Calu3 (cell line): ENCODE measurements at regions not wholly inside any gene's neighbourhood (a gene's known extent, or its start where the extent isn't known, plus 50 kb on each side); places are given as distances from the start of the nearest gene placed in this dataset.

Experiments
- BruUV-seq: library from RNA; stranded (reverse); fragments of 400-500 nt; replicated peaks from 2 replicates; lab custom pipeline; 2021; lab: Mats Ljungman, UMichigan
- CTCF ChIA-PET: fragments of 300-600 bp; sonication (Branson Sonifier 250); formaldehyde crosslinking; loops from one replicate; lab custom pipeline; 2022; ENCODE audit warnings: antibody characterized with exemption; lab: Charles Lee
- DNase-seq: peaks from one replicate; pipeline ENCODE4 v3.0.0; 2022
- H3K27ac Mint-ChIP-seq: one replicate; pipeline ENCODE4 v1.8.0; 2022; ENCODE audit warnings: mixed read lengths; ENCODE audit not compliant: unreplicated experiment
- H3K27me3 Mint-ChIP-seq: one replicate; pipeline ENCODE4 v1.8.0; 2022; ENCODE audit warnings: mixed read lengths; ENCODE audit not compliant: unreplicated experiment
- H3K36me3 Mint-ChIP-seq: one replicate; pipeline ENCODE4 v1.8.0; 2022; ENCODE audit warnings: mild to moderate bottlenecking, moderate library complexity, mixed read lengths; ENCODE audit not compliant: insufficient read depth, unreplicated experiment
- H3K4me1 Mint-ChIP-seq: one replicate; pipeline ENCODE4 v1.8.0; 2022; ENCODE audit warnings: mild to moderate bottlenecking, low read depth, mixed read lengths; ENCODE audit not compliant: unreplicated experiment
- H3K4me3 Mint-ChIP-seq: one replicate; pipeline ENCODE4 v1.8.0; 2022; ENCODE audit warnings: mild to moderate bottlenecking, low read depth, moderate library complexity, mixed read lengths; ENCODE audit not compliant: unreplicated experiment
- H3K9me3 Mint-ChIP-seq: one replicate; pipeline ENCODE4 v1.8.0; 2022; ENCODE audit warnings: low read depth, mixed read lengths; ENCODE audit not compliant: unreplicated experiment
- intact Hi-C: fragments of 100-400 bp; cut with micrococcal nuclease; formaldehyde crosslinking; loops from one replicate; pipeline ENCODE4 v1.10.0; 2022; ENCODE audit not compliant: unreplicated experiment
- TF ChIP-seq, protein P1 (sequence below): fragments of 200-600 bp; IDR thresholded peaks from one replicate; pipeline ENCODE4 v1.8.0; 2022; ENCODE audit warnings: antibody characterized with exemption; ENCODE audit not compliant: unreplicated experiment

DNA sequence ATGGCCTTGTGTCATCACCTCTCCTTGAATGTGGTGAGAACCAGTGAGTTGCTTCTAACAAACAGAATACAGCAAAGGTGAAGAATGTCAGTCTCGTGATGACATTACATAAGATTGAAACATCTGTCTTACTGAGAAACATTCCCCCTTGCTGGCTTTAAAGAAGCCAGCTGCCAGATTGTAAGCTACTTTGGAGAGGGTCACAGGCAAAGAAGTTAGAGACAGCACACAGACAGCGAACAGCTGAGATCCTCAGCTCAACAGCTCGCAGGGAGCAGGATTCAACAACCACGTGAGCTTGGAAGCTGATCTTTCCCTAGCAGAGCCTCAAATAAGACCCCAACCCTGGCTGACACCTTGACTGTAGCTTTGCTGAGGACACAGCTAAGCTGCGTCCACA lies 367.9 kb downstream of the LIG4 start:
- no peak overlapping the region for H3K27ac Mint-ChIP-seq

DNA sequence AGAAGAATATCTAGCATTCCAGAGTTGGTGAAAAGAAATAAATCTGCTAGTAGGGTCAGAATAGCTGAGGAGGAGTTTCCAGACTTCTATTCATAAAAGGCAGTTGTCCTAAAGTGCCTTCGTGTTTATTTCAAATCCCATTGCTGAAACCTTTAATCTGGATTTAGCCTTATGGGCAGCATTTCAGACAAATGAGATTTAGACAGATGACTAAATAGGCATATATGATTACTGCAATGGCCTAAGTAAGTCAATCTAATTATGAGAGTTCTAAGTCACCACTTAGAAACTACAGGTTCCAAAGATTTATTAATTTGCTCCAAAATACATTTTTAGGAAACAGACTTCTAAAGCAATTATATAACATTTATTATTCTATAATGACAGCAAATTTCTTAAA lies 368.7 kb downstream of the LIG4 start:
- Mint-ChIP-seq H3K27ac (no peak overlapping the region), H3K4me1 (no peaks in the 10 kb centered on the region), H3K9me3 (no peaks in the 10 kb centered on the region), H3K27me3 (no peaks in the 10 kb centered on the region), H3K36me3 (no peaks in the 10 kb centered on the region), H3K4me3 (no peak overlapping the region)
- CTCF ChIA-PET, result no interaction called here
- intact Hi-C loops, result no loop called here
- TF ChIP-seq, protein P1, sequence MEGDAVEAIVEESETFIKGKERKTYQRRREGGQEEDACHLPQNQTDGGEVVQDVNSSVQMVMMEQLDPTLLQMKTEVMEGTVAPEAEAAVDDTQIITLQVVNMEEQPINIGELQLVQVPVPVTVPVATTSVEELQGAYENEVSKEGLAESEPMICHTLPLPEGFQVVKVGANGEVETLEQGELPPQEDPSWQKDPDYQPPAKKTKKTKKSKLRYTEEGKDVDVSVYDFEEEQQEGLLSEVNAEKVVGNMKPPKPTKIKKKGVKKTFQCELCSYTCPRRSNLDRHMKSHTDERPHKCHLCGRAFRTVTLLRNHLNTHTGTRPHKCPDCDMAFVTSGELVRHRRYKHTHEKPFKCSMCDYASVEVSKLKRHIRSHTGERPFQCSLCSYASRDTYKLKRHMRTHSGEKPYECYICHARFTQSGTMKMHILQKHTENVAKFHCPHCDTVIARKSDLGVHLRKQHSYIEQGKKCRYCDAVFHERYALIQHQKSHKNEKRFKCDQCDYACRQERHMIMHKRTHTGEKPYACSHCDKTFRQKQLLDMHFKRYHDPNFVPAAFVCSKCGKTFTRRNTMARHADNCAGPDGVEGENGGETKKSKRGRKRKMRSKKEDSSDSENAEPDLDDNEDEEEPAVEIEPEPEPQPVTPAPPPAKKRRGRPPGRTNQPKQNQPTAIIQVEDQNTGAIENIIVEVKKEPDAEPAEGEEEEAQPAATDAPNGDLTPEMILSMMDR, result no peak
- no peak for DNase-seq
- BruUV-seq, result no TSS peak

More for the DNA sequence above, 367.9 kb downstream of the LIG4 start:
- H3K27me3 Mint-ChIP-seq, result no peaks in the 10 kb centered on the region
- no TSS peak for BruUV-seq
- TF ChIP-seq, protein P1, result no peak
- H3K4me1 Mint-ChIP-seq, result no peaks in the 10 kb centered on the region
- intact Hi-C loops, result no loop called here
- DNase-seq, result no peak
- H3K36me3 Mint-ChIP-seq, result no peaks in the 10 kb centered on the region
- no peak overlapping the region for H3K4me3 Mint-ChIP-seq
- CTCF ChIA-PET, result no interaction called here
- no peaks in the 10 kb centered on the region for H3K9me3 Mint-ChIP-seq

DNA sequence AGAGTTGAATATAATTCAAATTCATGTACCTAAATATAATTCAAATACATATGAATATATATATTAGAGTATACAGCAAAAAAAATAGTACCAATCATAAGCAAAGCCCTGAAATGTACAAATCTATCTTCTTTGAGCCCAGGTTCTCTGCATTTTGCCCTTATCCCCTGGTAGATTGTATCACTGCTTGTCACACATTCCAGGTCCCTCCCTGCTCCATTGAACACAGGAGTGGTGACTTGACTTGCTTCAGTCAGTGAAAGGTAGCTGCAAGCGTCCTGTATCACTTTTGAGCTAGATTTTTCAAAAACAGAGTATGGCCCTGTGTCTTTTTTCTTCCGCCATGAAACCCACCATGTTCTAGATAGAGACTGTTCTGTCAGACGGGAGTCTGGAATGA lies 369.4 kb downstream of the LIG4 start:
- CTCF ChIA-PET, result no interaction called here
- H3K27ac Mint-ChIP-seq, result no peak overlapping the region
- DNase-seq, result no peak
- no peaks in the 10 kb centered on the region for H3K9me3 Mint-ChIP-seq
- no peaks in the 10 kb centered on the region for H3K4me1 Mint-ChIP-seq
- TF ChIP-seq, protein P1, result no peak
- BruUV-seq, result no TSS peak
- intact Hi-C loops, result no loop called here
- no peak overlapping the region for H3K4me3 Mint-ChIP-seq
- no peaks in the 10 kb centered on the region for H3K27me3 Mint-ChIP-seq
- H3K36me3 Mint-ChIP-seq, result no peaks in the 10 kb centered on the region

DNA sequence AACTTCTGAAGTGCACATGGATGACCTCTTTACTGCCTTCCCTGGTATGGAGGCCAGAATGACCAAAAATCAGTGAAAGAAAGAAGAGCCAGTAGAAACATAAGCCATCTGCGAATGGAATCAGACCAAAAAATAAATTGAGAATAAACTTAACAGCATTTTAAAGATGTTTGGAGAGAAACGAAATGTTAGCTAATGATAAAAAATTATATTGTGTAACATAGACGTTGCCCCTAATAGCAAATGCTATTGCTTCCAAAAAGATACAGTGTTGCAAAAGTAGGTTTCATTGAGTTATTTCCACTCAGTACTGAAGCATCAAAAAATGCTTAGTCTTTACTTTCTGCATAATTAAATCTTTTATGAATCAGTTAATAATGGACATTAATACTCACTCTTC lies 371.7 kb downstream of the LIG4 start:
- no peak overlapping the region for H3K27ac Mint-ChIP-seq
- intact Hi-C loops, result no loop called here
- no peaks in the 10 kb centered on the region for H3K4me1 Mint-ChIP-seq
- DNase-seq, result no peak
- no peaks in the 10 kb centered on the region for H3K9me3 Mint-ChIP-seq
- H3K4me3 Mint-ChIP-seq, result no peak overlapping the region
- no peaks in the 10 kb centered on the region for H3K27me3 Mint-ChIP-seq
- no TSS peak for BruUV-seq
- CTCF ChIA-PET, result no interaction called here
- TF ChIP-seq, protein P1, result no peak
- no peaks in the 10 kb centered on the region for H3K36me3 Mint-ChIP-seq

DNA sequence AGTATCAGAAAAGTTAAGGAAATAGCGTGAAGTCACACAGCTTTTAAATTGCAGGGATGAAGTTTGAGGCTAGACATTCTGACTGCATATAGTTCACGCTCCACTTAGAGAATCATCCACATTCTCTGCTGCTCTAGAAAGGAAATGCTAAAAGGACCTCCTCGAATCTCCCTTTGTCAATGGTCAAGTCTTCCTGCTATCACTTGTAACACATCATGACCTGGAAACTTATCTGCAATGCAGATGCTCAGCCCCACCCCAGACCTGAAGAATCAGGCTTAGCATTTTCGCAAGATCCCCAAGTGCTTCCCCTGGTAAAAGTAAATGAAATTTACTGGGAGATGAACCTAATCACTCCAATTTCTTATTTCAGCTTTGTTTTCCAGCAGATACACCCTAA lies 372.1 kb downstream of the LIG4 start:
- TF ChIP-seq, protein P1, result no peak
- Mint-ChIP-seq H3K4me3 (no peak overlapping the region), H3K27me3 (no peaks in the 10 kb centered on the region), H3K9me3 (no peaks in the 10 kb centered on the region), H3K27ac (no peak overlapping the region), H3K36me3 (no peaks in the 10 kb centered on the region), H3K4me1 (no peaks in the 10 kb centered on the region)
- BruUV-seq, result no TSS peak
- intact Hi-C loops, result no loop called here
- CTCF ChIA-PET, result no interaction called here
- DNase-seq, result no peak
